D721Med (cell line): ENCODE measurements at regions not wholly inside any gene's neighbourhood (a gene's known extent, or its start where the extent isn't known, plus 50 kb on each side); places are given as distances from the start of the nearest gene placed in this dataset.

Source experiments
- DNase-seq: peaks from one replicate; pipeline ENCODE4 v3.0.0; 2011; ENCODE audit warnings: low spot score; ENCODE audit not compliant: insufficient read length
- FAIRE-seq: peaks from 2 replicates; lab custom pipeline; 2011; peaks lifted over from hg19 to GRCh38; lab: Jason Lieb, UNC
- TF ChIP-seq, protein P1 (sequence below): IDR thresholded peaks from 2 replicates; pipeline ENCODE4 v1.5.1; 2012; ENCODE audit warnings: mild to moderate bottlenecking, control low read depth; ENCODE audit not compliant: insufficient read depth; ENCODE audit errors: missing control alignments

DNA sequence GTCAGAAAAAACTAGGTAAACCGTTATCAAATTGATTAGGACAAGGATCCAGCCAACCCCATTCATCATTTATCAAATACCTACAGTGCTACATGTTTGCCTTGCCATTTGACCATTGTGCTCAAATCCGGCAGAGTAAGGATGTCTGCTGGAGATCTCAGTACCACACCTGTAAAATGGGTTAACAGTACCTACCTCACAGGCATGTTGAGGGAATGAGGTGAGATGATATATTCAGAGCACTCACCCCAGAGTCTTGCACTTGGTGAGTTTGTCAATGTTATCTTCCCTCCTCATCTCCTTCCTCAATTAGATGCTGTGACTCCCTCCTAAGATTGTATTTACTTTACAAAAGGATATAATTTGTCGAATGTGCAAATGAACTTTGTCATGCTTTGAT is 54.5 kb upstream of the DSP start:
- FAIRE-seq = no peak
- TF ChIP-seq, protein P1, sequence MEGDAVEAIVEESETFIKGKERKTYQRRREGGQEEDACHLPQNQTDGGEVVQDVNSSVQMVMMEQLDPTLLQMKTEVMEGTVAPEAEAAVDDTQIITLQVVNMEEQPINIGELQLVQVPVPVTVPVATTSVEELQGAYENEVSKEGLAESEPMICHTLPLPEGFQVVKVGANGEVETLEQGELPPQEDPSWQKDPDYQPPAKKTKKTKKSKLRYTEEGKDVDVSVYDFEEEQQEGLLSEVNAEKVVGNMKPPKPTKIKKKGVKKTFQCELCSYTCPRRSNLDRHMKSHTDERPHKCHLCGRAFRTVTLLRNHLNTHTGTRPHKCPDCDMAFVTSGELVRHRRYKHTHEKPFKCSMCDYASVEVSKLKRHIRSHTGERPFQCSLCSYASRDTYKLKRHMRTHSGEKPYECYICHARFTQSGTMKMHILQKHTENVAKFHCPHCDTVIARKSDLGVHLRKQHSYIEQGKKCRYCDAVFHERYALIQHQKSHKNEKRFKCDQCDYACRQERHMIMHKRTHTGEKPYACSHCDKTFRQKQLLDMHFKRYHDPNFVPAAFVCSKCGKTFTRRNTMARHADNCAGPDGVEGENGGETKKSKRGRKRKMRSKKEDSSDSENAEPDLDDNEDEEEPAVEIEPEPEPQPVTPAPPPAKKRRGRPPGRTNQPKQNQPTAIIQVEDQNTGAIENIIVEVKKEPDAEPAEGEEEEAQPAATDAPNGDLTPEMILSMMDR = no peak
- DNase-seq = no peak

DNA sequence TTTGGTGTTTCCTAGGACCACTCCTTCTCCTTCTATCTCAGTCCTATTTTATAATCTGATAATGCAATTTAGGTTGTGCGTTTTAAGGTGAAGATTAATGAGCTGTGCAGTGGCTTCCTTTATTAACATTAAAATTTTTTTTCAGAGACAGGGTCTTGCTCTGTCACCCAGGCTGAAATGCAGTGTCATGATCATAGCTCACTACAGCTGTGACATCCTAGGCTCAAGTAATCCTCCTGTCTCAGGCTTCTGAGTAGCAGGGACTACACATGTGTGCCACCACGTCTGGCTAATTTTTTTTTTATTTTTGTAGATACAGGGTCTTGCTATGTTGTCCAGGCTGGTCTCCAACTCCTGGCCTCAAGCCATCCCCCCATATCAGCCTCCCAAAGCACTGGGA is 53.0 kb upstream of the DSP start:
- TF ChIP-seq, protein P1 = no peak
- FAIRE-seq = no peak
- DNase-seq = no peak

DNA sequence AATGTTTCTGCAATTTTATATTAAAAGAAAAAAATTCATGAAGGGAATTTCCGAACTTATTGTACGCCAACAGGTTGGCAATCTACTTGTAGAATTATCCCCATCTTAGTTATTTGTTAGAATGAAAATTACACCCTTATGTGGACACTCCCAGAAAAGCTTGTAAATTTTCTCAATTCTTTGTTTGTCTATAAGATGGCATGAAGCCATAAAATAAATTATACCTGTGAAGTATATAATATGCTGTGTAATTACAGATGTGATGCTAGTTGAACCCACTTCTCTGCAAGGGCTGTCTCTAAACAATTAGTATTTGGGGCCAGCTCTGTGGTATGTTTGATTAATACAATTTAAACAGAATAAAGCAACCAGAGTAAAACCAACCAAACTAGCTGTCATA is 52.1 kb upstream of the DSP start:
- DNase-seq = no peak

More for the DNA sequence above, 52.1 kb upstream of the DSP start:
- TF ChIP-seq, protein P1 = no peak
- FAIRE-seq = no peak
